Ectodermal cell (in vitro differentiated cells): ENCODE measurements at regions not wholly inside any gene's neighbourhood (a gene's known extent, or its start where the extent isn't known, plus 50 kb on each side); places are given as distances from the start of the nearest gene placed in this dataset.
"Not testable (repeated sequence)": the region's sequence is repeated elsewhere in the genome, so short reads cannot be mapped to it uniquely, and the experiment has no call there.

Experiments used
- H3K27ac ChIP-seq: 2 replicates; pipeline ENCODE4 v1.7.0; 2013; ENCODE audit warnings: mild to moderate bottlenecking, low read depth, low read length; ENCODE audit not compliant: insufficient read depth, poor library complexity, severe bottlenecking
- H3K27me3 ChIP-seq: 2 replicates; pipeline ENCODE4 v1.7.0; 2013; ENCODE audit warnings: mild to moderate bottlenecking, low read length; ENCODE audit not compliant: insufficient read depth, control insufficient read depth, poor library complexity, severe bottlenecking
- H3K36me3 ChIP-seq: one replicate; pipeline ENCODE4 v1.7.0; 2013; ENCODE audit warnings: low read length; ENCODE audit not compliant: control insufficient read depth, insufficient read depth
- H3K4me1 ChIP-seq: one replicate; pipeline ENCODE4 v1.7.0; 2013; ENCODE audit warnings: low read length; ENCODE audit not compliant: control insufficient read depth, insufficient read depth
- H3K4me3 ChIP-seq: 2 replicates; pipeline ENCODE4 v1.7.0; 2013; ENCODE audit warnings: low read depth, low read length, control low read depth; ENCODE audit not compliant: insufficient read depth
- H3K9me3 ChIP-seq: 2 replicates; pipeline ENCODE4 v1.7.0; 2013; ENCODE audit warnings: mild to moderate bottlenecking, low read length, moderate library complexity; ENCODE audit not compliant: control insufficient read depth
- WGBS, 2 experiments: methylation state at CpG; one replicate each; pipeline ENCODE4 v1.1.7; 2013; ENCODE audit warnings: missing lambda C conversion rate in 2 of 2; 5-methylcytosine and 5-hydroxymethylcytosine counted together

DNA sequence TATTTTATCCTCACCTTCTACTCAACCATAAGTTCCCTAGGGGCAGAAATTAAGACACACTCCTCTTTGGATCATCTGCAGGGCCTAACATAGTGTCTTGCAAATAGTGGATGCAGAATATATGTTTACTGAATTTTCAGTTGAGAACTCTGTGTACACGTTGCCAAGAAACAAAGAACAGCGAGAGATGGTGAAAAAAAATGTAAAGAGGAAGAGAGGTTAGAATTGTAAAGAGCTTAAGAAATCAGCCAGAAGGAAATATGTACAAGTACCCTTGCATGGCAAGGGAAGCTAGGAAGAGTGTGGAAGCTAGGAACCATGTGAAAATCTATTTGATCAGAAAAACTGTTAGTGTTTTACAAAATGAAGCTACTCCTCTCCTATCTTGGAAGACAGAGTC lies 431.0 kb downstream of the SMARCA1 start:
- H3K9me3 ChIP-seq = no peaks in the 10 kb centered on the region
- no peak overlapping the region for H3K27ac ChIP-seq
- WGBS, 2 experiments = 86 to 89% methylated on average over 2 of the region's 2 CpGs
- peaks cover 13% of the 10 kb centered on the region for H3K4me1 ChIP-seq
- no peaks in the 10 kb centered on the region for H3K27me3 ChIP-seq
- no peaks in the 10 kb centered on the region for H3K36me3 ChIP-seq
- H3K4me3 ChIP-seq = no peak overlapping the region

DNA sequence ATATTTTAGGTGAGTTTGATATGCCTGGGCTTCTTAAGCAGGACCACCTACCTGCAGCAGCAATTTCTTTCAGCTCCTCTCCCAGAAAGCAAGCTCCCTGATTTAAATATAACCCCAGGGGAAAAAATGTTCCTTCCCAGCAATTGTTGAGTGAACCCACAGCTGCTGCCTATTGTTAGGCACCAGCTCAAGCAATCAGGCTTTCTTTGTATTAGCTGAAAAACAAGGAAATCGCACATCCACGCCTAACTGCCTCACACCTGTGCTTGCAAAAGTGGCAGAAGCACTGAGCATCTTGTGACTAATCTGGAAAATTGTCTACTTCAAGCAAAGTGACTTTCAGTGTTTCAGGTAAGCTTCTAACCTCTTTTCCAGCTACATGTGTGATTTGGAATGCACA lies 432.2 kb downstream of the SMARCA1 start:
- peaks cover 13% of the 10 kb centered on the region for H3K4me1 ChIP-seq
- no peaks in the 10 kb centered on the region for H3K36me3 ChIP-seq
- WGBS, 2 experiments = 3 to 4% methylated on average over 2 of the region's 2 CpGs
- no peak overlapping the region for H3K4me3 ChIP-seq
- no peaks in the 10 kb centered on the region for H3K9me3 ChIP-seq
- H3K27ac ChIP-seq = no peak overlapping the region
- H3K27me3 ChIP-seq = no peaks in the 10 kb centered on the region

DNA sequence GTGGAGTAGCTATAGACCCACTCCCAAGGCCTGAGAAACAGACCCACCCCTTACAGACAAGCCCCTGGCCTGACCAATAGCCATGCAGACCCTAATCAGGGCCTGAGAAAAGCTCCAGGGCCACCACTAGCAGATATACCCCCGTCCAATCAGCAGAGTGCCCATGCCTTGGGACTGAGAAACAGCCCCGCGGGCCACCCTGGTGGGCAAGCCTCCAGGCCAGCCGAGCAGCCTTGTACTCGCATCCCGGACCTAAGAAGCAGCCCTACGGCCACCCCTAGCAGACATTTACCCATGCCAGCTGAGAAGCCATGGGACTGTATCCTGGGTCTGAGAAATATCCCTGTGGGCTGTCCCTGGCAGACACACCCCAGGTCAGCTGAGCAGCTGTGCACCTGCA lies 436.5 kb downstream of the SMARCA1 start:
- H3K27ac ChIP-seq = no peak overlapping the region
- 95 to 96% methylated on average over 7 of the region's 7 CpGs for WGBS, 2 experiments
- H3K27me3 ChIP-seq = no peaks in the 10 kb centered on the region
- H3K4me1 ChIP-seq = peaks cover 10% of the 10 kb centered on the region
- no peak overlapping the region for H3K4me3 ChIP-seq
- no peaks in the 10 kb centered on the region for H3K36me3 ChIP-seq
- no peaks in the 10 kb centered on the region for H3K9me3 ChIP-seq

DNA sequence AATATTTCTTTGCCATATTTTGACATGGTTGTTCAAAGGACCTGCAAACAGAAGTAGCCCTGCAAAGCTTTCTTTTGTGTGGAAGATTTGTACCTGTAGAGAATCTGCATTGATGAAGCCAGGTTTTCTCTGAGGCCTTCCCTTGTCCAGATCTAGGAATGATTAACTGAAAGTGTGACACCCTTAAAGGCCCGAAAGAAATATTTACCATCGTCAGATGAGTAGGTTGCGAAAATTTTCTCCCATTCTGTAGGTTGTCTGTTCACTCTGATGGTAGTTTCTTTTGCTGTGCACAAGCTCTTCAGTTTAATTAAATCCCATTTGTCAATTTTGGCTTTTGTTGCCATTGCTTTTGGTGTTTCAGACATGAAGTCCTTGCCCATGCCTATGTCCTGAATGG lies 439.0 kb downstream of the SMARCA1 start:
- H3K4me3 ChIP-seq, H3K27ac ChIP-seq, H3K36me3 ChIP-seq, H3K4me1 ChIP-seq, H3K27me3 ChIP-seq, H3K9me3 ChIP-seq: not testable (repeated sequence)
- 95 to 98% methylated on average over 3 of the region's 3 CpGs for WGBS, 2 experiments

DNA sequence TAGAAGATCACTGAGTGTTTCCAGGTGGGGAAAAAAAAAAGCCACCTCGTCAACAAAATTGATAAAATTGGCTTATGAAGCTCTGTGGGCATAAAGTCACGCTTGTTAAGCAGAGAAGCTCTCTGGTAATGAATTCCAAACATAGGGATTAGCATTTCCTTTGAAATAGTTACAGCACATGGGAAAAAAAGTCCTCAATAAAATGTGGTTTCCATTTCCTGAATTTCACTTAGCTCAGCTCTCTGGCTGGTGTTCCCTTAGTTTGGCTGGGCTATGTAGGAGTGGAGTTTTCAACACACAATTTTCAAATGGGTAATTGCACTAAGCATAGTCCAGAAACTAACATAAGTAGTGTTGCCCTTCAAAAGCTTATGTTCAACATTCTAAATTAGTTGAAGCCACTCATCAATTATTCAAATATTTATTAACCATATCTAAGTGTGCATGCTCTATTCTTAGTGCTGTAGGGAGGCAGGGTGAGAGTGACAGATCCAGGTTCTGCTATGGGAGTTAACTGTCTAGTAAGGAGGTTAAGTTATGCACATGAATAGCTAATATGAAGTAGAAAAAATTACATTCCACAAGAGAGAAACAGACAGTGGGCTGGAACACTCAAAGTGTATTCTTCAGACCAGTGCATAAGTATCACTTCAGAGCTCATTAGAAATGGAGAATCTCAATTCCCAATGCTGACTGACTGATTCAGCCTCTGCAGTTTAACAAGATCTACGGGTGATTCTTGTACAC lies 445.7 kb downstream of the SMARCA1 start:
- Histone ChIP-seq H3K4me1 (no peaks in the 10 kb centered on the region), H3K4me3 (no peak overlapping the region), H3K36me3 (no peaks in the 10 kb centered on the region), H3K27me3 (no peaks in the 10 kb centered on the region), H3K27ac (no peak overlapping the region), H3K9me3 (no peaks in the 10 kb centered on the region)
- 59 to 100% methylated on average over 1 to 3 of the region's 3 CpGs for whole genome bisulfite sequencing, 2 experiments

- H3K27me3 ChIP-seq = no peaks in the 10 kb centered on the region
- no peaks in the 10 kb centered on the region for H3K9me3 ChIP-seq
- H3K27ac ChIP-seq = peak overlapping the region; percentile 55
- 33% methylated on average over 1 of the region's 2 CpGs; no CpG with 5 or more reads in 1 of the 2 experiments for WGBS, 2 experiments
- H3K4me1 ChIP-seq = peaks cover 5% of the 10 kb centered on the region
- H3K4me3 ChIP-seq = no peak overlapping the region
- no peaks in the 10 kb centered on the region for H3K36me3 ChIP-seq
Observed at GRCh38 chrX:129071390-129071789, 451.9 kb downstream of the SMARCA1 start.

DNA sequence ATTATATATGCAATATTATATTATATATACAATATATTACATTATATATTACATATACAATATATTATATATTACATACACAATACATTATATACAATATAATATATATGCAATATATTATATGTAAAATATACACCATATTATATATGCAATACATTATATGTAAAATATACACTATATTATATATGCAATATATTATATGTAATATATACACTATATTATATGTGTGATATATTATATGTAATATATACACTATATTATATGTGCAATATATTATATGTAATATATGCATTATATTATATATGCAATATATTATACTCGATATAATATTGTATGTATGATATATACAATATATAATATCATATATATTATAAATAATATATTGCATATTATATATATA lies 457.4 kb downstream of the SMARCA1 start:
- no peaks in the 10 kb centered on the region for H3K9me3 ChIP-seq
- H3K4me1 ChIP-seq = peaks cover 5% of the 10 kb centered on the region
- no peaks in the 10 kb centered on the region for H3K27me3 ChIP-seq
- H3K36me3 ChIP-seq = no peaks in the 10 kb centered on the region
- H3K27ac ChIP-seq = no peak overlapping the region
- no CpG with 5 or more reads among the region's 1 CpG for WGBS, 2 experiments
- no peak overlapping the region for H3K4me3 ChIP-seq

DNA sequence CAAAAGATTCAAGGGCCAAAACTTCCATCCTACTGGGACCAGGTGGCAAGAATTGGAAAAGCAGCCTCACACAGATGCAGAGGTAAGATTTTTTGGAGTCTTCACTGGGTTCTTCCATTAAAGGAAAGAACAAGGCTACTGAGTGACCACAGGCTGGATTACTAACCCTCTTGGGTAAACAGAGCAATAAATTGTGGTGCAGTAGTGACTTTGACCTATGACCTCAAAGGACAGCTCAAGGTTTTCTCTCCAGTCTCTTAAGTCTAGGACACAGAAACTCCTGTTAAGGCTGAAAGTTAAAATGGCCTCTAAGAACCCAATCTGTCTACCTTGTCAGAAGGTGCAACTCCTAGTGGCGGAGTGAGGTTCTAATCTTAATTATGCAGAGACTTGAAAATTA lies 464.9 kb downstream of the SMARCA1 start:
- Histone ChIP-seq H3K27ac (no peak overlapping the region), H3K9me3 (no peaks in the 10 kb centered on the region), H3K4me3 (no peak overlapping the region), H3K36me3 (no peaks in the 10 kb centered on the region), H3K4me1 (no peaks in the 10 kb centered on the region), H3K27me3 (no peaks in the 10 kb centered on the region)
- 89 to 95% methylated on average over 1 of the region's 1 CpG for WGBS, 2 experiments

- Histone ChIP-seq H3K27ac (no peak overlapping the region), H3K27me3 (no peaks in the 10 kb centered on the region)
- WGBS, 2 experiments = 95 to 97% methylated on average over 8 to 11 of the region's 11 CpGs
Observed at GRCh38 chrX:129043138-129043537, 480.2 kb downstream of the SMARCA1 start.

GRCh38 chrX:129041319-129041718 lies 482.0 kb downstream of the SMARCA1 start:
- 90 to 94% methylated on average over 5 of the region's 5 CpGs for WGBS, 2 experiments
- no peaks in the 10 kb centered on the region for H3K9me3 ChIP-seq
- H3K27ac ChIP-seq = no peak overlapping the region
- H3K4me3 ChIP-seq = no peak overlapping the region
- H3K4me1 ChIP-seq = no peaks in the 10 kb centered on the region
- H3K36me3 ChIP-seq = no peaks in the 10 kb centered on the region
- H3K27me3 ChIP-seq = no peaks in the 10 kb centered on the region

More at GRCh38 chrX:129043138-129043537, 480.2 kb downstream of the SMARCA1 start:
- no peaks in the 10 kb centered on the region for H3K4me1 ChIP-seq
- no peaks in the 10 kb centered on the region for H3K9me3 ChIP-seq
- H3K4me3 ChIP-seq = no peak overlapping the region
- no peaks in the 10 kb centered on the region for H3K36me3 ChIP-seq
